OCI-LY3 (cell line): ENCODE measurements at regions not wholly inside any gene's neighbourhood (a gene's known extent, or its start where the extent isn't known, plus 50 kb on each side); places are given as distances from the start of the nearest gene placed in this dataset.

ENCODE experiments used
- H2AFZ ChIP-seq: fragments of 200-600, 300-600 bp; shearing (Covaris generic); 2 replicates; pipeline ENCODE4 v1.6.0; 2014; ENCODE audit warnings: antibody characterized with exemption, low read depth, low read length
- H3K27ac ChIP-seq: fragments of 200-600, 300-600 bp; sonication (generic); 2 replicates; pipeline ENCODE4 v1.5.1; 2014; ENCODE audit warnings: mild to moderate bottlenecking, low read length, moderate library complexity, mixed read lengths
- H3K27me3 ChIP-seq: fragments of 200-600, 300-600 bp; sonication (generic); 2 replicates; pipeline ENCODE4 v1.6.1; 2014; ENCODE audit warnings: low read depth, low read length, mixed read lengths
- H3K36me3 ChIP-seq: fragments of 200-600, 300-600 bp; sonication (generic); replicated peaks from 2 replicates; pipeline ENCODE3; 2014; ENCODE audit warnings: low read depth, low read length, mixed read lengths
- H3K4me1 ChIP-seq: fragments of 300-600, 200-600 bp; sonication (generic); 2 replicates; pipeline ENCODE4 v1.6.1; 2014; ENCODE audit warnings: low read length, mixed read lengths
- H3K4me2 ChIP-seq: fragments of 200-600, 300-600 bp; sonication (generic); 2 replicates; pipeline ENCODE4 v1.6.1; 2014; ENCODE audit warnings: low read length, mixed read lengths
- H3K4me3 ChIP-seq: fragments of 300-600, 200-600 bp; sonication (generic); 2 replicates; pipeline ENCODE4 v1.5.1; 2014; ENCODE audit warnings: antibody characterized with exemption, mild to moderate bottlenecking, low read length, moderate library complexity
- H3K79me2 ChIP-seq: fragments of 300-600, 200-600 bp; shearing (Covaris generic); 2 replicates; pipeline ENCODE4 v1.6.1; 2014; ENCODE audit warnings: mild to moderate bottlenecking, low read length, mixed read lengths
- H3K9ac ChIP-seq: fragments of 300-600, 200-600 bp; shearing (Covaris generic); 2 replicates; pipeline ENCODE4 v1.6.0; 2014; ENCODE audit warnings: mild to moderate bottlenecking, low read length, moderate library complexity
- H3K9me3 ChIP-seq: fragments of 200-600, 300-600 bp; shearing (Covaris generic); 2 replicates; pipeline ENCODE4 v1.6.1; 2014; ENCODE audit warnings: low read length, mixed read lengths; ENCODE audit not compliant: insufficient read depth
- H4K20me1 ChIP-seq: fragments of 200-600, 300-600 bp; sonication (generic); 2 replicates; pipeline ENCODE4 v1.6.1; 2016; ENCODE audit warnings: low read length, mixed read lengths; ENCODE audit not compliant: insufficient read depth
- EZH2phosphoT487 ChIP-seq: fragments of 200-600 bp; shearing (Covaris generic); IDR thresholded peaks from 2 replicates; pipeline ENCODE4 v1.6.1; 2018; ENCODE audit warnings: antibody characterized with exemption, mixed run types, low read depth
- TF ChIP-seq, protein P1 (sequence below): fragments of 200-600, 300-600 bp; sonication (generic); IDR thresholded peaks from 2 replicates; pipeline ENCODE4 v1.5.1; 2014; ENCODE audit warnings: antibody characterized with exemption, low read length, low read depth

- no peak overlapping the region for H3K4me2 ChIP-seq
Observed at GRCh38 chr10:9800011-9800410, 1217.7 kb upstream of the CELF2 start.

DNA sequence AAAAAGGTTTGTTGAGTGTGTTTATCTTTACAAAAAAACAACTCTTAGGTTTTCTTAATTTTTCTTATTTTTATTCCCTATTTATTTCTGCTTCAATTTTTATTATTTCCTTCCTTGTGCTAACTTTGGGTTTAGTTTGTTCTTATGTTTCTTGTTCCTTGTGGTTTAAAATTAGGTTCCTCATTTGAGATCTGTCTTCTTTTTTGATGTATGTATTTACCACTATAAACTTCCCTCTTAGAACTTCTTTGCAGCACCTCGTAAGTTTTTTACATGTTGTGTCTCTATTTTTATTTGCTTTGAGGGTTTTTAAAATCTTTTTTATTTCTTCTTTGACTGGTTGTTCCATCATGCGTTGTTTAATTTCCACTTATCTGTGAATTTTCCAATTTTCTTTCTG is 1217.1 kb upstream of the CELF2 start:
- H3K9ac ChIP-seq = no peak overlapping the region
- no peak overlapping the region for H3K4me2 ChIP-seq
- TF ChIP-seq, protein P1, sequence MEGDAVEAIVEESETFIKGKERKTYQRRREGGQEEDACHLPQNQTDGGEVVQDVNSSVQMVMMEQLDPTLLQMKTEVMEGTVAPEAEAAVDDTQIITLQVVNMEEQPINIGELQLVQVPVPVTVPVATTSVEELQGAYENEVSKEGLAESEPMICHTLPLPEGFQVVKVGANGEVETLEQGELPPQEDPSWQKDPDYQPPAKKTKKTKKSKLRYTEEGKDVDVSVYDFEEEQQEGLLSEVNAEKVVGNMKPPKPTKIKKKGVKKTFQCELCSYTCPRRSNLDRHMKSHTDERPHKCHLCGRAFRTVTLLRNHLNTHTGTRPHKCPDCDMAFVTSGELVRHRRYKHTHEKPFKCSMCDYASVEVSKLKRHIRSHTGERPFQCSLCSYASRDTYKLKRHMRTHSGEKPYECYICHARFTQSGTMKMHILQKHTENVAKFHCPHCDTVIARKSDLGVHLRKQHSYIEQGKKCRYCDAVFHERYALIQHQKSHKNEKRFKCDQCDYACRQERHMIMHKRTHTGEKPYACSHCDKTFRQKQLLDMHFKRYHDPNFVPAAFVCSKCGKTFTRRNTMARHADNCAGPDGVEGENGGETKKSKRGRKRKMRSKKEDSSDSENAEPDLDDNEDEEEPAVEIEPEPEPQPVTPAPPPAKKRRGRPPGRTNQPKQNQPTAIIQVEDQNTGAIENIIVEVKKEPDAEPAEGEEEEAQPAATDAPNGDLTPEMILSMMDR = no peak
- no peak for TF ChIP-seq EZH2phosphoT487
- H2AFZ ChIP-seq = no peak overlapping the region
- H3K4me1 ChIP-seq = no peaks in the 10 kb centered on the region
- no peaks in the 10 kb centered on the region for H4K20me1 ChIP-seq
- no peak overlapping the region for H3K4me3 ChIP-seq
- H3K27ac ChIP-seq = no peak overlapping the region
- no peaks in the 10 kb centered on the region for H3K79me2 ChIP-seq
- no peaks in the 10 kb centered on the region for H3K36me3 ChIP-seq
- no peaks in the 10 kb centered on the region for H3K27me3 ChIP-seq
- no peaks in the 10 kb centered on the region for H3K9me3 ChIP-seq

More at GRCh38 chr10:9800011-9800410, 1217.7 kb upstream of the CELF2 start:
- Histone ChIP-seq H3K9ac (no peak overlapping the region), H4K20me1 (no peaks in the 10 kb centered on the region), H3K4me1 (no peaks in the 10 kb centered on the region), H3K4me3 (no peak overlapping the region), H3K9me3 (no peaks in the 10 kb centered on the region), H3K27me3 (no peaks in the 10 kb centered on the region), H2AFZ (no peak overlapping the region), H3K36me3 (no peaks in the 10 kb centered on the region), H3K27ac (no peak overlapping the region), H3K79me2 (no peaks in the 10 kb centered on the region)
- TF ChIP-seq, protein P1 = no peak
- no peak for TF ChIP-seq EZH2phosphoT487

DNA sequence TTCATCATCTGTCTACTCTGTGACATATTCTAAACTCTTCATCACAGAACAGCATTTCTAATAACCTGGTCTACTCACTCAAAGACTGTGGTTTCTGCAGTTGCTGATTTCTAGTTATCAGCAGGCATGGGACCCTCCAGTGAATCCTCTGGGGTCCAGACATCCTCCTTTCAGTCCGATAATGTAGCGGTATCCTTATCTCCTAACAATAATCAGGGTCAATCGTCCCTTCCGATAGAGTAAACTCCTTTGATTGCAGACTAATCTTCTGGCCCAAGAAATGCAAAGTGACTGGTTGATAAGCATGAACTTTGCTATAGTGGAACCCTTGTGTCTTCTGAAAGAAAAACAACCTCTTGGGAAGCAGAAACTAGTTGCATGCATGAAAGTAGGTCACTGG is 1209.8 kb upstream of the CELF2 start:
- no peak overlapping the region for H3K4me3 ChIP-seq
- H3K9ac ChIP-seq = no peak overlapping the region
- no peaks in the 10 kb centered on the region for H3K9me3 ChIP-seq
- H3K27ac ChIP-seq = no peak overlapping the region
- no peaks in the 10 kb centered on the region for H4K20me1 ChIP-seq
- no peak overlapping the region for H3K4me2 ChIP-seq
- H3K36me3 ChIP-seq = no peaks in the 10 kb centered on the region
- H3K27me3 ChIP-seq = no peaks in the 10 kb centered on the region
- no peaks in the 10 kb centered on the region for H3K4me1 ChIP-seq
- no peaks in the 10 kb centered on the region for H3K79me2 ChIP-seq
- no peak for TF ChIP-seq EZH2phosphoT487
- TF ChIP-seq, protein P1 = no peak
- H2AFZ ChIP-seq = no peak overlapping the region

- H3K27ac ChIP-seq = no peak overlapping the region
- no peaks in the 10 kb centered on the region for H4K20me1 ChIP-seq
- H3K9ac ChIP-seq = no peak overlapping the region
- no peaks in the 10 kb centered on the region for H3K4me1 ChIP-seq
- no peak overlapping the region for H3K4me3 ChIP-seq
- no peaks in the 10 kb centered on the region for H3K79me2 ChIP-seq
- no peaks in the 10 kb centered on the region for H3K9me3 ChIP-seq
- no peaks in the 10 kb centered on the region for H3K27me3 ChIP-seq
- H2AFZ ChIP-seq = no peak overlapping the region
- no peak overlapping the region for H3K4me2 ChIP-seq
- no peak for TF ChIP-seq EZH2phosphoT487
- TF ChIP-seq, protein P1 = no peak
- H3K36me3 ChIP-seq = no peaks in the 10 kb centered on the region
Observed at GRCh38 chr10:9811601-9812000, 1206.1 kb upstream of the CELF2 start.
